Cardiac muscle cell (in vitro differentiated cells and primary cell): ENCODE measurements at regions not wholly inside any gene's neighbourhood (a gene's known extent, or its start where the extent isn't known, plus 50 kb on each side); places are given as distances from the start of the nearest gene placed in this dataset.

ENCODE experiments used
- DNase-seq, 2 donors: peaks; one replicate each; pipeline versions ENCODE4 v3.0.0 to v3.0.0-alpha.2; 2010 to 2017; ENCODE audit warnings: low read depth in 1 of 2, low spot score in 1 of 2
- H3K27ac ChIP-seq: fragments of 200-600 bp; sonication (generic); 2 replicates; pipeline ENCODE4 v1.5.1; 2016
- H3K27me3 ChIP-seq: fragments of 200-600 bp; sonication (generic); 2 replicates; pipeline ENCODE4 v1.6.0; 2016; ENCODE audit warnings: control low read depth
- H3K36me3 ChIP-seq: fragments of 200-600 bp; sonication (generic); 2 replicates; pipeline ENCODE4 v1.5.1; 2016; ENCODE audit warnings: control low read depth
- H3K4me1 ChIP-seq: fragments of 200-600 bp; sonication (generic); 2 replicates; pipeline ENCODE4 v1.8.1; 2017; ENCODE audit warnings: low read depth, mild to moderate bottlenecking, mixed run types
- H3K4me3 ChIP-seq: fragments of 200-600 bp; sonication (generic); 2 replicates; pipeline ENCODE4 v1.5.1; 2016; ENCODE audit warnings: mild to moderate bottlenecking
- H3K9me3 ChIP-seq: fragments of 200-600 bp; sonication (generic); 2 replicates; pipeline ENCODE4 v1.5.1; 2017; ENCODE audit warnings: low read depth, mild to moderate bottlenecking, control low read depth
- CTCF ChIP-seq: IDR thresholded peaks from 2 replicates; pipeline ENCODE4 v1.5.1; 2012; ENCODE audit warnings: low read depth, mild to moderate bottlenecking, low read length

GRCh38 chr12:124173692-124174091, 121.2 kb upstream of the RFLNA start:
- Histone ChIP-seq H3K36me3 (no peaks in the 10 kb centered on the region), H3K4me1 (no peaks in the 10 kb centered on the region), H3K4me3 (no peak overlapping the region), H3K27me3 (no peaks in the 10 kb centered on the region), H3K27ac (no peak overlapping the region), H3K9me3 (no peaks in the 10 kb centered on the region)
- no peak for TF ChIP-seq CTCF
- no peak for DNase-seq

GRCh38 chr12:124174451-124175348, 120.2 kb upstream of the RFLNA start:
- Histone ChIP-seq H3K36me3 (no peaks in the 10 kb centered on the region), H3K9me3 (no peaks in the 10 kb centered on the region), H3K4me1 (no peaks in the 10 kb centered on the region), H3K27ac (no peak overlapping the region), H3K27me3 (no peaks in the 10 kb centered on the region), H3K4me3 (no peak overlapping the region)
- no peak for TF ChIP-seq CTCF
- DNase-seq = peak in 1 of 2 donors; percentile 58

- Histone ChIP-seq H3K9me3 (no peaks in the 10 kb centered on the region), H3K36me3 (no peaks in the 10 kb centered on the region), H3K27me3 (no peaks in the 10 kb centered on the region), H3K4me3 (no peak overlapping the region), H3K27ac (no peak overlapping the region), H3K4me1 (no peaks in the 10 kb centered on the region)
- no peak for TF ChIP-seq CTCF
- DNase-seq = no peak
These were observed 119.2 kb upstream of the RFLNA start for GRCh38 chr12:124175704-124176103.

GRCh38 chr12:124177276-124177950, 117.5 kb upstream of the RFLNA start:
- no peak for TF ChIP-seq CTCF
- no peak for DNase-seq
- H3K36me3 ChIP-seq = no peaks in the 10 kb centered on the region
- H3K27ac ChIP-seq = no peak overlapping the region
- no peaks in the 10 kb centered on the region for H3K27me3 ChIP-seq
- H3K4me1 ChIP-seq = no peaks in the 10 kb centered on the region
- H3K4me3 ChIP-seq = no peak overlapping the region
- H3K9me3 ChIP-seq = no peaks in the 10 kb centered on the region

- no peak overlapping the region for H3K4me3 ChIP-seq
- H3K27me3 ChIP-seq = no peaks in the 10 kb centered on the region
- H3K36me3 ChIP-seq = no peaks in the 10 kb centered on the region
- no peak for TF ChIP-seq CTCF
- H3K9me3 ChIP-seq = no peaks in the 10 kb centered on the region
- DNase-seq = no peak
- no peaks in the 10 kb centered on the region for H3K4me1 ChIP-seq
- no peak overlapping the region for H3K27ac ChIP-seq
These were observed 117.0 kb upstream of the RFLNA start for GRCh38 chr12:124177951-124178316.
